K562 (cell line): ENCODE measurements at regions not wholly inside any gene's neighbourhood (a gene's known extent, or its start where the extent isn't known, plus 50 kb on each side); places are given as distances from the start of the nearest gene placed in this dataset.

ENCODE experiments used
- ATAC-seq: fragments of 200-7000 bp; cut with Tn5 transposase; 3 replicates; pipeline ENCODE4 v1.9.1; 2020; ENCODE audit warnings: moderate library complexity
- BruUV-seq: library from RNA; stranded (reverse); fragments of 400-500 nt; replicated peaks from 2 replicates; lab custom pipeline; 2021; lab: Mats Ljungman, UMichigan
- CTCF ChIA-PET: fragments of 300-600 bp; formaldehyde crosslinking; extraction: SDS; loops from one replicate; lab custom pipeline; 2021; ENCODE audit warnings: low intra/inter-chr PET ratio; lab: Yijun Ruan, JAX
- POLR2A ChIA-PET: fragments of 300-600, 350-650 bp; sonication (Branson Sonifier 250); formaldehyde crosslinking; extraction: SDS; loops from one replicate; lab custom pipeline; 2021; ENCODE audit warnings: antibody characterized with exemption, inconsistent platforms; lab: Yijun Ruan, JAX
- DNase-seq, 4 experiments: peaks; one replicate each; pipeline versions ENCODE4 v3.0.0 to v3.0.0-alpha.2; 2011 to 2018; ENCODE audit warnings: low spot score in 3 of 4, mixed read lengths in 3 of 4; ENCODE audit errors: extremely low read depth in 1 of 4
- FAIRE-seq: peaks from 2 replicates; lab custom pipeline; 2011; peaks lifted over from hg19 to GRCh38; lab: Jason Lieb, UNC
- H2AFZ ChIP-seq: 2 replicates; pipeline ENCODE4 v1.6.0; 2011; ENCODE audit warnings: low read depth, low read length, control low read depth, inconsistent platforms
- H3K27ac ChIP-seq: fragments of 200-600 bp; 3 replicates; pipeline ENCODE4 v1.8.0; 2011; ENCODE audit warnings: low read depth, mild to moderate bottlenecking, control low read depth, inconsistent platforms, low read length, moderate library complexity, mixed read lengths; ENCODE audit errors: extremely low read depth
- H3K27me3 ChIP-seq, 2 experiments: fragments of 300-600 bp in 1 of 2; 2 replicates in 1 of 2; 3 replicates in 1 of 2; pipeline versions ENCODE4 v1.6.0 to v1.8.0; 2011; ENCODE audit warnings: inconsistent platforms in 2 of 2, low read length in 2 of 2, mild to moderate bottlenecking in 1 of 2, mixed read lengths in 1 of 2, moderate library complexity in 1 of 2; ENCODE audit not compliant: control insufficient read depth in 2 of 2, insufficient read depth in 2 of 2
- H3K36me3 ChIP-seq: fragments of 300-600 bp; 3 replicates; pipeline ENCODE4 v1.8.0; 2011; ENCODE audit warnings: mild to moderate bottlenecking, low read length, inconsistent platforms; ENCODE audit not compliant: control insufficient read depth, insufficient read depth
- H3K4me1 ChIP-seq, 2 experiments: fragments of 200-600 bp in 1 of 2; replicated peaks in 1 of 2; 2 replicates in 1 of 2; 3 replicates in 1 of 2; pipeline versions ENCODE4 v1.5.1 to v1.8.0; 2011; ENCODE audit warnings: inconsistent platforms in 2 of 2, low read length in 2 of 2, mild to moderate bottlenecking in 1 of 2, mixed read lengths in 1 of 2, moderate library complexity in 1 of 2; ENCODE audit not compliant: control insufficient read depth in 2 of 2, insufficient read depth in 2 of 2
- H3K4me2 ChIP-seq: 2 replicates; pipeline ENCODE4 v1.6.1; 2011; ENCODE audit warnings: low read length, control low read depth, inconsistent platforms, mixed read lengths; ENCODE audit not compliant: insufficient read depth
- H3K4me3 ChIP-seq: fragments of 200-600 bp; sonication (generic), shearing (Covaris generic); 2 replicates; pipeline ENCODE4 v1.5.1; 2016; ENCODE audit warnings: control low read depth, inconsistent platforms
- H3K79me2 ChIP-seq: fragments of 200-600 bp; 3 replicates; pipeline ENCODE4 v1.8.0; 2011; ENCODE audit warnings: low read length, inconsistent platforms; ENCODE audit not compliant: control insufficient read depth, insufficient read depth
- H3K9ac ChIP-seq, 2 experiments: 2 replicates each; pipeline versions ENCODE4 v1.6.0 to v1.6.1; 2011; ENCODE audit warnings: low read depth in 2 of 2, low read length in 2 of 2, control low read depth in 1 of 2, inconsistent platforms in 1 of 2, mild to moderate bottlenecking in 1 of 2, mixed read lengths in 1 of 2; ENCODE audit not compliant: insufficient read depth in 1 of 2
- H3K9me1 ChIP-seq: one replicate; pipeline ENCODE4 v1.6.0; 2011; ENCODE audit warnings: inconsistent platforms, mild to moderate bottlenecking, low read length, moderate library complexity; ENCODE audit not compliant: control insufficient read depth, insufficient read depth
- H3K9me3 ChIP-seq: replicated peaks from 2 replicates; pipeline ENCODE4 v1.5.1; 2011; ENCODE audit warnings: low read depth, low read length, inconsistent platforms; ENCODE audit not compliant: control insufficient read depth, insufficient read depth
- H4K20me1 ChIP-seq: replicated peaks from 2 replicates; pipeline ENCODE4 v1.6.1; 2011; ENCODE audit warnings: low read length, inconsistent platforms, mixed read lengths; ENCODE audit not compliant: control insufficient read depth, insufficient read depth
- BHLHE40 ChIP-seq: IDR thresholded peaks from 2 replicates; pipeline ENCODE4 v1.6.1; 2011; ENCODE audit warnings: low read length, improper control_type of control experiment
- E2F3 ChIP-seq: fragments of 250-450 bp; sonication (Bioruptor Pico); IDR thresholded peaks from 2 replicates; pipeline ENCODE4 v1.4.0; 2020; ENCODE audit warnings: mild to moderate bottlenecking
- ELF2 ChIP-seq: fragments of 250-450 bp; sonication (Bioruptor Pico); IDR thresholded peaks from 2 replicates; pipeline ENCODE4 v1.5.0; 2021; ENCODE audit warnings: mild to moderate bottlenecking
- FOXO4 ChIP-seq: fragments of 450-650 bp; formaldehyde crosslinking; IDR thresholded peaks from 2 replicates; pipeline ENCODE4 v1.4.0; 2020; ENCODE audit warnings: mild to moderate bottlenecking, moderate library complexity
- HNRNPK ChIP-seq: fragments of 200-400 bp; formaldehyde crosslinking; IDR thresholded peaks from one replicate; pipeline ENCODE4 v1.6.1; 2018; ENCODE audit warnings: mild to moderate bottlenecking, low read depth, low read length; ENCODE audit not compliant: poor library complexity, severe bottlenecking
- KHSRP ChIP-seq: fragments of 450-650 bp; IDR thresholded peaks from 2 replicates; pipeline ENCODE4 v1.6.1; 2017
- MIER1 ChIP-seq: fragments of 450-650 bp; IDR thresholded peaks from 2 replicates; pipeline ENCODE4 v1.6.1; 2016; ENCODE audit warnings: antibody characterized with exemption, mild to moderate bottlenecking, low read depth
- MXD1 ChIP-seq: fragments of 250-450 bp; sonication (Bioruptor Pico); IDR thresholded peaks from 2 replicates; pipeline ENCODE4 v1.8.0; 2021; ENCODE audit warnings: borderline replicate concordance, mild to moderate bottlenecking, moderate library complexity; ENCODE audit not compliant: poor library complexity, severe bottlenecking
- POU5F1 ChIP-seq: fragments of 150-350 bp; IDR thresholded peaks from 2 replicates; pipeline ENCODE4 v1.6.1; 2014; ENCODE audit warnings: borderline replicate concordance, low read length, low read depth, mild to moderate bottlenecking; ENCODE audit not compliant: partially characterized antibody
- SIRT6 ChIP-seq: IDR thresholded peaks from one replicate; pipeline ENCODE4 v1.6.1; 2012; ENCODE audit warnings: low read depth, mild to moderate bottlenecking, control low read depth, inconsistent platforms, low read length, moderate library complexity
- STAT6 ChIP-seq: sonication (generic); formaldehyde crosslinking; IDR thresholded peaks from 2 replicates; pipeline ENCODE4 v1.8.1; 2023; ENCODE audit warnings: mild to moderate bottlenecking, missing genetic modification reagents
- TCF7 ChIP-seq: sonication (generic); IDR thresholded peaks from 2 replicates; pipeline ENCODE4 v1.6.1; 2016; ENCODE audit warnings: antibody characterized with exemption, borderline replicate concordance
- ZC3H4 ChIP-seq: sonication (generic); formaldehyde crosslinking; IDR thresholded peaks from 2 replicates; pipeline ENCODE4 v1.9.0; 2021; ENCODE audit warnings: missing genetic modification reagents, borderline replicate concordance
- ZNF311 ChIP-seq: fragments of 250-450 bp; sonication (Bioruptor Pico); IDR thresholded peaks from 2 replicates; pipeline ENCODE4 v1.4.0; 2020; ENCODE audit warnings: mild to moderate bottlenecking, moderate library complexity
- ZNF77 ChIP-seq: fragments of 250-450 bp; sonication (Bioruptor Pico); IDR thresholded peaks from 2 replicates; pipeline ENCODE4 v1.5.0; 2020
- WGBS: fragments of 100-300 bp; shearing (Covaris generic); methylation state at CpG from one replicate; pipeline ENCODE4 v1.1.6; 2016; ENCODE audit warnings: low coverage, mixed read lengths; ENCODE audit not compliant: insufficient coverage; ENCODE audit errors: missing lambda C conversion rate; 5-methylcytosine and 5-hydroxymethylcytosine counted together
- in situ Hi-C: fragments of 300-500 bp; cut with MboI; formaldehyde crosslinking; loops from 4 replicates; pipeline ENCODE4 v1.15.0; 2018; ENCODE audit warnings: inconsistent platforms, mixed read lengths
- intact Hi-C: fragments of 100-400 bp; cut with micrococcal nuclease; formaldehyde crosslinking; loops from 2 replicates; pipeline ENCODE4 v1.14.2; 2022

- TF ChIP-seq ZNF311 (CRISPR knock-in tag) = no peak
- TF ChIP-seq HNRNPK = no peak
- TF ChIP-seq FOXO4 (CRISPR knock-in tag) = no peak
- TF ChIP-seq MIER1 = no peak
- TF ChIP-seq KHSRP = no peak
- no peak for TF ChIP-seq ZC3H4 (CRISPR knock-in tag)
- no peak for TF ChIP-seq E2F3 (CRISPR knock-in tag)
- TF ChIP-seq SIRT6 = no peak
- TF ChIP-seq POU5F1 = no peak
- TF ChIP-seq MXD1 = no peak
- no peak for TF ChIP-seq BHLHE40
- TF ChIP-seq STAT6 (CRISPR knock-in tag) = no peak
- no peak for TF ChIP-seq TCF7
- no peak for TF ChIP-seq ZNF77
- no peak for TF ChIP-seq ELF2 (CRISPR knock-in tag)
- no peak for DNase-seq
- Histone ChIP-seq H3K4me1 (no peaks in the 10 kb centered on the region), H3K9me3 (no peaks in the 10 kb centered on the region), H4K20me1 (no peaks in the 10 kb centered on the region), H3K36me3 (no peaks in the 10 kb centered on the region), H3K4me3 (no peak overlapping the region), H3K9ac (no peak overlapping the region), H3K27me3 (no peaks in the 10 kb centered on the region), H3K27ac (no peak overlapping the region), H3K4me2 (no peak overlapping the region), H3K9me1 (no peaks in the 10 kb centered on the region), H3K79me2 (no peaks in the 10 kb centered on the region), H2AFZ (no peak overlapping the region)
- intact Hi-C loops (no loop called here), in situ Hi-C loops (no loop called here)
- POLR2A ChIA-PET = no interaction called here
- no peak for ATAC-seq
- CTCF ChIA-PET = no interaction called here
- BruUV-seq = no TSS peak
- WGBS = 0% methylated on average over 1 of the region's 1 CpG
- no peak for FAIRE-seq
Measured at GRCh38 chr2:49567021-49567420, 412.7 kb upstream of the FSHR start.
